Activated T-cell treated with anti-CD3 and anti-CD28 coated beads for 4 hours (primary cell): ENCODE measurements at regions not wholly inside any gene's neighbourhood (a gene's known extent, or its start where the extent isn't known, plus 50 kb on each side); places are given as distances from the start of the nearest gene placed in this dataset.

Experiments used
- DNase-seq: peaks from one replicate; pipeline ENCODE4 v3.0.0-alpha.2; 2020

DNA sequence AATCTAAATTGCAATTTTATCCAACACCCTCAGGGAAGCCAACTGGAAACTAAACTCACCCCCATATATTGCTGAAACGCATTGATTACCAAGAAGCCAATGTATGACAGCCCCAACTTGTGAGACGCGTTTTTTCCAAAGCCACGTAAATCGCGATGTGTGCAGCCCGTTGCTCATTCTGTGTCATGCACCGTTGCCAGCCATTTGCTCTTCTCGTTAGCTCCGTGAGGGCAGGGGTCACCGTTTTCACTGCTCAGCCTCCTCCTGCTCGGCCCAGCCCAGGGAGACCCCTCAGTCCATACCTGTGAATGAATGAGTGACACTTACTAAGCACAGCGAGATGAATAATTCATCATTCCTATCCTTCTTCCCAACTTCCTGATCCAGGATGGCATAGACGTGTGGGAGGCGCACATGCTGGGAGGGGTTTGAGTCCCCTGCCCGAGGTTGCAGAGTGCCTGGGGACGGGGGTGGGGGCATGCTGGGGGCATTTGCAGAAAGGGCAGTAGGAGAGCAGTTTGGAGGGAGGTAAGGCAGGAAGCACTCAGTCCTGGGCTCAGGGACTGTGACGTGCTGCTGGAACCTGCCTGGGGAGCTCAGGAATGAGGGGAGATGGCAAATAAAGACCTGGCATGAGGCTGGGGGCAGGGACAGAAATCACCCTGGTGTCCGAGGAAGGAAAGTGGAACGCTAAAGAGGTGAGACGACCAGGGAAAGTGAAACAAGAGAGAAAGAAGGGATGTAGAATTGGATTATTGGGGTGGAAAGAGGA, 104.2 kb upstream of the SDK1 start:
- no peak for DNase-seq

DNA sequence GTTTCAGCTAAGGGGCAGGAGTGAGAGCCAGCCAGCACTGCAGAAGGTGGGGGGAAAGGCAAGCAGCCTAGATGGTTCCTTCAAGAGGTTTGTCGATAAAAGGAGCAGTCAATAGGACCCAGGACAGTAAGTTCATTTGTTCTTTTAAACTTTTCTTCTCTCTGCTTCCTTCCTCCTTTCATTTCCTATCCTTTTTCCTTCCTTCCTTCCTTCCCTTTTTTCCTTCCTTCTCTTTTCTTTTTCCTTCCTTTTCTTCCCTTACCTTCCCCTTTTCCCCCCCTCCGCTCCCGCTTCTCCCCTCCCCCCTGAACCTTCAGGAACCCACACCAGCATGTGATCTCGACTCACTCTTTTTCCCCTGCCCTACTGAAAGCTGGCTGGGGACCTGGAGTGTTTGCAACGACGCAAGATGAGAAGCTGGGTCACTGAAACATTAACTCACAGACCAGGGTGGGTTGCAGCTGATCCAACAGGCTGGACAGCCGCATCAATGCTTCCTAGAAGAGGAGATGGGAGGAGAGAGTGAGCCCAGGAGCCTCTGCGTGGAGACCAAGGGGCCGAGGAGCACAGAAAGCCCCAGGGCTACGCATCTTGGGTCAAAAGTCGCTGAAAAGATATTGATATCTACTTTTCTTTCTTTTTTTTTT, 103.4 kb upstream of the SDK1 start:
- no peak for DNase-seq

DNA sequence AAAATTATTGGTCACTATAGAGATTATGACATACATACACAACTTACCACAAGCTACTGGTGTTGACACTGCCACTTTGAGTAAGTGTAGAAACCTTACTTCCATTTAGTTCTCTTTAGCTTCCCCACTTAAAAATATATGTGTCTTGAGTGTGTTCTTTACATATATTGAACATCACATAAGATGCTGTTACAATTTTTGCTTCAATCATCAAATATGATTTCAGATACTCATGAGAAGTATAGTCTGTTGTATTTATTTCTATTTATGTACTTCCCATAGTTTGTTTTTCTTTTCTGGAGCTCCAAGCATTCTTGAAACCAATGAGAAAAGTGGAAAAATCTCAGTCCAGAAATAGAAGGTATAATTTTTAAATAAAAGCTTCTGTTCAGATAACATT, 102.7 kb upstream of the SDK1 start:
- DNase-seq = no peak

DNA sequence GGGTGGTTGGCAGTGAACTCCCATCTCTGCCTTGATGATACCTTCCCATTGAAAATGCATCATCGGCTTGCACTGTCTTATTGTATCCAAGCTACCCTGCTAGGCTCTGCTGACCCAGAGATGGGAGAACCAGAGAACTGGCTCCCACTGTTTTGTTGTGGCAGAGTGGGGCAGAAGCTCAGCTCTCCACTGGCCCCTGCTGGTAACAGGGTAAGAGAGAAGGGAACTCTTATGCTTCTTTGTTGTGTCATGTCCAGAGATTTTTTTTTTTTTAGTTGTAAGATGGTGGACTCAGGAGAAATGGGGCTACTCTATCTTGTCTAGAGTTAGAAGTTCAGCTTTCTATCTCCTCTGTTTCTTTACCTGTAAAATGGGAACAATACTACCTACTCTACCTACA, 100.5 kb upstream of the SDK1 start:
- no peak for DNase-seq

DNA sequence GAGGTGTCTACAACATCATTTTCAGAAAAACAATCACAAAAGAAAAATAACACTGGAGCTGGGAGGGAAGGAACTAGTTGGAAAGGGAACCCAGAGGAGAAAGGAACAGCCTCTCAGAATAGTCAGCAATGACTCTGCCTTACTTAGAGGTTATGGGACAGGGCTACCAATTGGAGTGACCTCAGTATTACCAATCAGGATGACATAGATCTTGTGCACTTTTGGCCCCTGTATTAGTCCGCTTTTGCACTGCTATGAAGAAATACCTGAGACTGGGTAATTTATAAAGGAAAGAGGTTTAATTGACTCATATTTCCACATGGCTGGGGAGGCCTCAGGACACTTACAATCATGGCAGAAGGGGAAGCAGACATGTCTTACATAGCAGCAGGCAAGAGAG, 99.7 kb upstream of the SDK1 start:
- DNase-seq = no peak

DNA sequence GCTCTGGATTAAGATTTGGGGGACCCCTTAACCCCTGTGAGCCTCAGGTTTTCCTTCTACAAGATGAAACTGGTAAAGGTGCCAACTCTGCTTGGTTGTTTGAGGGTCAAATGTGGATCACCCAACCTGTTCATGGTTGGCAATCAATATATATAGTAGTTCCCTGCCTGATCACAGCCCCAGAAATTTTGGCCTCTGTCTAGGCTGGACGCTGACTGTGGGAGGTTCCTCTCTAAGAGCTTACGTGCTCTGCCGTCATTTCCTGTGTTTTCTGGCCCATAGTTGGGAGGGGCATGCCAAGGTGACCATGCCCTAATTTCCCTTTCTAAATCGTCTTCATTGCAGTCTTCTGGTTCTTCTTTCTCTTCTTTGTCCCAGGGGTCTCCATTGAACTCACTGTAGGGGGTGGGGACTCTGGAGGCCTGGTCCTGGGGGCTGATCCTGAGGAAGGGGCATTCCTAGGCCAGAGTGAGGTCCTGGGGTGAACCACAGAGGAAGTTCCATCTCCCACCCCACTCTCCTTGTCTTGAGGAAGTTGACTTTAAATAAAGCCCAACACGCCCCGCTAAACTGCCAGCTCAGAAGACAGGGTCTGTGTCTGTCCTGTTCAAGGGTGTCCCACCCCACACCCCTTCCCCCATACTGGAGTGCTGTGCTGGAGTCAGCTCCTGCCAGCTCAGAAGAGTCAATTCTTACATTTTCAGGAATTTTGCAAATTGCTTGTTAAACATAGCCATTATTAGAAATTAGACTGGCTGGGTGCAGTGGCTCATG, 98.9 kb upstream of the SDK1 start:
- no peak for DNase-seq

DNA sequence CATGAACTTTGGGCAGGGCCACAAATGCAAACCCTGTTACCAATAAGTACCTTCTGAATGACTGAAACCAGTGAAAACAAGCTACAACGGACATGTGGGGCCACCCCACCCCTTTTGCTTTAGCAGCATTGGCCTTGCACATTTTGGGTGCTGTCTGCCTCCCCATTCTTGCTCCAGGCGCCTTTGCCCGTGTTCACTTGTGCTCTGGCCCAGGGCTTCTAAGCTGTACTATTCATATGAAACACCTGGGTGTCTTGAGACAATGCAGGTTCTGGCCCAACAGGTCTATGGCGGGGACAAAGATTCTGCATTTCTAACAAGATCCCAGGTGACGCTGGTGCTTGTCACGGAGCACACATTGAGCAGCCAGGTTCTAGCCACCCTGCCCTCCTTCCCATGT, 96.5 kb upstream of the SDK1 start:
- DNase-seq = no peak

DNA sequence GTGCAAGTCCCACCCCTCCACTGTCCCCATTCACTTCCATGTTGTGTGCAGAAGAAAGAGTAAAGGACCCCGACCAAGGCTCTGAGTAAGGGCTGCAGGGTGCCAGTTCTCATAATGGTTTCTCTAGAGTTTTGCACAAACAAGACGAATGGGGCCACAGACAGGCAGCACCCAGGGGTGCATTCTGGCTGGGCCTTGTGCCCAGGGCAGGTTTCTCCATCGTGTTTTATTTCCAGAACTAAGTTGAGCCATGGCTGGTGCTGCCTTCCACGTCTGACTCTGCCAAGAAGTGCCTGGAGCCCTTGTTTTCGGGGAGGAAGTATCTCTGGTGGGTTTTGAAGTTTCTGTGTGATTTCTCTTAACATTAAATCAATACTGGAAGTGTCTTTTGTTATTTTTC, 95.0 kb upstream of the SDK1 start:
- no peak for DNase-seq

DNA sequence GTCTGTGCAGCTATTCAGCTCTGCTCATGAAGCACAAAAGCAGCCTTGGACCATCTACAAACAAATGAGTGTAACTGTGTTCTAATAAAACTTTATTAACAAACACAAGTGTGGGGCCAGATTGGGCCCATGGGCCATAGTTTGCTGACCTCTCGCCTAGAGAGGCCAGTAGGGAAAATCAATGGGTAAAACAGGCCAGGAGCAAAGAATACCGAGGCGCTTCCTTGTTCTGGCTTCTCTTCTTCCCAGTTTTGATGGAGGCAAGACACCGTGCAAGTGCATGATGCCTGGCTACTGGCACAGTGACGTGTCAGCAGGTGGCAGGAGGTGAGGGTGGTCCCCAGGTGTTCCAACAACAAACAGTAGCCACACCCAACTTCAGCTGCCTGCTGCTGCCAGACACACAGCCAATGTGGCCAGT, 94.3 kb upstream of the SDK1 start:
- DNase-seq = no peak

DNA sequence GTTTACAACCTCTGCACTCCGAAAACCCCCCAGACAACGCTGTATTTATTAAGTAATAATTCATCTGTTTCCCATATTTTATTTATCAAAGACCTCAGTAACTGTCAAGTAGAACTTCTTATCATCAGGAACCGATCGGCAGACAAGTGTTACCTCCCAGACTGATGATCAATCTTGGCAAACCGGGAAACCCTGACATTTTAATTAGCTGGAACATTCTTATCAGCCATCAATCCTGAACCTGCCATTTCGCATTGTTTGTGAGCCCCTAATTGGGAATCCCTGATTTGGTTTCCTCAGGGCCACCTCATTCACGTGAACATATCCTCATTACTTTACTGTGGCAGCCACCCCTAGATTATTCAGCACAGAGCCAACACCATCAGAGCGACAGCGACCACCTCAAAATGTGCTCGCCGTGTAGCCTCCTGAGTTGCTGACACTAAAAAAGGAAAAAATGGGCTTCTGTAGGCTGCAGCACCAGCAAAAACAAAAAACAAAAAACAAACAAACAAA, 93.6 kb upstream of the SDK1 start:
- DNase-seq = no peak

DNA sequence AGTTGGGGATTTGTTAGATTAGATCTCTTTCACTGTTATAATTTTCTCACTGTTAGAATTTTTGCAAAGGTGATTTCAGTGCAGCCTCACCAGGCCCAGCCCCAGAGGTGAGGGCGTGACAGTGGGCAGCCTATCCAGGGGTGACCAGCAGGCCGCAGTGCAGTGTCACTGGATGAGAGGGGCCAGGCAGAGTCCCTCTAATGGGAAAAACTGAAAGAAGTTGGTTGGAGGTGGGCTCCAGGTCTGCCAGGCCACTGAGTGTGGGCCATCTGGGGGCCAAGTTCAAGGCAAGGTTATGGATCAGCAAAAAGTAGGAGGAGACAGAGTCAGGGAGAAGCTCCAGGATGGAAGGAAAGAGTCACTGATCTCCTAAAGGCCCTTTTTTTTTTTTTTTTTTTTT, 90.5 kb upstream of the SDK1 start:
- no peak for DNase-seq

DNA sequence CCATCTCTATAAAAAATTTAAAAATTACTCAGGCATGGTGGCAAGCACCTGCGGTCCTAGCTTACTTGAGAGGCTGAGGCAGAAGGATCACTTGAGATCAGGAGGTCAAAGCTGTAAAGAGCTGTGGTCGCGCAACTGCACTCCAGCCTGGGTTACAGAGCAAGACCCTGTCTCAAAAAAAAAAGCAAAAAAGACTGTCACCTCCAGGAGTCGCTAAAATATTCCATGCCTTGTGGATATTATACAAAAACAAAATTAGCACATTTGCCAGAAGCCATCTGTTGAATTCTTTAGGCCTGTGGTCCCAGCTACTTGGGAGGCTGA, 87.0 kb upstream of the SDK1 start:
- no peak for DNase-seq

DNA sequence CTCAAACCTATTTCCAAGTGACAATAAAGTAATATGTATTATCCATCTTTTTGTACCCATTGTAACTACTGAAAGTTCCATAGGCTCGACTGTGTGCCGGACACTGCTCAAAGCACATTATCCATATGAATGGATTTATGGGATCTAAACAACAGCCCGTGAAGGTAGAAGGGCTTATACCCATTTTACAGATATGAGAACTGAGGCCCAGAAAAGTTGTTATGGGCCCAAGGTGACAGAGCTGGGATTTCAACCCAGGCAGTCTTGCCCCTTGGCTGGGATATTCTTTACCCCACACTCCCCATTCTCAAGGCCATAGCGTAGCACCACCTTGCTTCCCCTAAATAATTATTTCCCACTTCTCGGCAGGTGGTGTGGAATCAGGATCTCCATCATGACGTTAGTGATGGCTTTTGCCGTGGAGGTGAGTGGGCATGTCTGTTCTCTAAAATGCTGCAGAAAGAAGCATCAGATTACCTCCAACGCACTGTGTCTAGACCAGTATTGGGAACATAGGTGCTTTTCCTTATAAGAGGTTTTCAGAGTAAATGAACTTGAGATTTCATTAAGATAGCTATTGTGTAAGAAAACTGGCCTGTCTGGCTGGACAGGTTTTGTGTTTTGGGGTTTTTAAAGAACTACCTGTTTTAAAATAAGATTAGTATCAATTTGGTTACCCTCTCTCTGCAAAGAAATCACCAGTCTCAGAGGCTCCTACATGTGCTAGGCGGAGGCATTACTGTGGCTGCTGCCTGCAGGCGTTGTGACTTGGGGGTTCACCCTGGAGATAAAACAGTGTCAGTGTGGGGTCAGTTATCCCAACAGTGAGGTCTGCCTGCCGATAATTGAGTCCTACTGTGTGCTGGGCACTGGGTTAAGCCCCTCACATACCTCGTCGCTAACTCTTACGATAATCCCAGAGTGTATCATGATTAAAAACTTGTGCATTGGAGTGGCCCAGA, 85.1 kb upstream of the SDK1 start:
- DNase-seq = no peak

DNA sequence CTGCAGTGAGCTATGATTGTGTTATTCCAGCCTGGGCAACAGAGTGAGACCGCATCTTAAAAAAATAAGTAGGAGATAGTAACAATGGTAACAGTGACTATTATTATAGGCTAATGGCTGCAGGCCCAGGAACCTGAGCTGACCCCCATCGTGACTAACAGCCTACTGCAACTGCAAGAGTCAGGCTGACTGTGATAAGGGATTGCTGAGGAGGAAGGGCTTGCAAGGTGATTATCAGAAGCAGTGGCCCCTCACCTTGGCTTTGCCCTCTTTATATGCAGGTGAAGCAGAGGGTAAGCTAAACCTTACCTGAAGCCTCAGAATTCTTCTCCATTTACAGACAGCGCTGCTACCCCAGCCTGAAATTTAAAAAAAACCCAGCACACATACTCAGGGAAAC, 83.9 kb upstream of the SDK1 start:
- no peak for DNase-seq

DNA sequence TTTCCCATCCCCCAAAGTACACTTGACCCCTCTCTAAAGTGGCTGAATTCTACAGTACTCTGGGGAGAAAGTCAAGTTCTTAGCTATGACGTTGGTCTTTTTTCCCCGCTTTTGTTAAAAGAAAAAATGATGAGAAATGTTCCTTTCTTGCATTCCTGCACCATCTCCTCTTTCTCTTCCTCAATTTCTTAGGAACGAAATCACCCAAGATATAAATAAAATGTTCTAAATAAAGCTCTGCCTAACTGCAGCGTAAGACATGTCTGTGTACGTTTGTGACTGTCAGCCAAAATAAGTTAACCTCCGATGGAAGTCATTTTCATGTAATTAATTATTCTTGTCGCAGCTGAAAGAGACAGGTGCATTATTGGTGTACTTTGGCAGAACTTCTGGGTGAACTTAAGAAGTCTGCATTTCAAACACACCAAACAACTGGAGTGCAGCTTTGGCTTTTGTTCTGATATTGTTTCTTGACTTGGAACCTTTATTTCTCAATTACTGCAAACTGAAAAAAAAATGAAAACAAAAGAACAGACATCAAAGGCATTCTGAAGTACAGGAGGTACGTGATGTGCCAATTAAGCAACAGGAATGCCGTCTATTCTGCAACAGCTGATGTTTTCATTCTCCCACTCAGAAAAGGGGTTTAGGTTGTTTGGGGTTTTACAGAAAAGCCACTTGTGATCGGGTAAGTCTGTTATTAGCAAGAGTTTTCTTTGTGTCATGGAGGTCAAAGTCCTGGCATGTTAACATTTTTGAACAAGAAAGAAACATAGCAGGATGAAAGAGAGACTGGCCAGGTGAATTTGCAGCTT, 82.4 kb upstream of the SDK1 start:
- no peak for DNase-seq

DNA sequence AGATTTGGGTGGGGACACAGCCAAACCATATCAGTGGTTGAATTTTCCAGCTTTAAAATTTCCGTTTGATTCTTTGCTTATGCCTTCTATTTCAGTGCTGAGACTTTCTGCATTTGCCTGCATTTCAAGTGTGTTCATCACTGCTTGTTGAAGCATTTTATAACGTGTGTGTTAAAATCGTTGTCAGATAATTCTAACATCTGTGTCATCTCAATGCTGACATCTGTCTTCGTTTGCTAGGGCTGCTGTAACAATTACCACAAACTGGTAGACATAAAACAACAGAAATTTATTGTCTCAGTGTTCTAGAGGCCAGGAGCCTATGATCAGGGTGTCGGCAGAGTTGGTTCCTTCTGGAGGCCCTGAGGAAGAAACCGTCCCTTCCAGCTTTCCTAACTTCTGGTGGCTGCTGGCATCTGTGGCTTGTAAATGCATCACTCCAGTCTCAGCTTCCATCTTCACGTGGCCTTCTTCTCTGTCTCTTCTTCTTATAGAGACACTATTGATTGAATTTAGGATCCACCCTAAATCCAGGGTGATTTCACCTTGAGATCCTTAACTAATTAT, 71.1 kb upstream of the SDK1 start:
- no peak for DNase-seq

DNA sequence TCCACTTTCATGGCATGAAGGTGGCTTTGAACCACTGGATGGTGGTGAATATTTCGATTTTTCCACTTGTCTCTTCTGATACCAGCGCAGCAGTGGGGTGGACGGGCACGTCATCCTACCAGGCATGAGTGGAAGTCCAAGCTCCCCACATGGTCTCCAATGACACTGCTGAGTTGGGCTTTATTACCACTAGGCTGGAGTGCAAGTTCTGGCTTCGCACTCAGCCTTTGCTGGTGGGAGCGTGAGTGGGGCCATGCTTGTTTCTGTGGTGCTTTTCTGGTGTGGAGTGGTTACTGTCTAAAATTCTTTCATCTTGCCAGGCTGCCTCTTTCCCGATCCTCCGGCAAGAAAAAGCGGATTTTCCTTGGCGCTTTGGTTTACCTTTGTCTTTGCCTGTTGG, 70.1 kb upstream of the SDK1 start:
- no peak for DNase-seq

DNA sequence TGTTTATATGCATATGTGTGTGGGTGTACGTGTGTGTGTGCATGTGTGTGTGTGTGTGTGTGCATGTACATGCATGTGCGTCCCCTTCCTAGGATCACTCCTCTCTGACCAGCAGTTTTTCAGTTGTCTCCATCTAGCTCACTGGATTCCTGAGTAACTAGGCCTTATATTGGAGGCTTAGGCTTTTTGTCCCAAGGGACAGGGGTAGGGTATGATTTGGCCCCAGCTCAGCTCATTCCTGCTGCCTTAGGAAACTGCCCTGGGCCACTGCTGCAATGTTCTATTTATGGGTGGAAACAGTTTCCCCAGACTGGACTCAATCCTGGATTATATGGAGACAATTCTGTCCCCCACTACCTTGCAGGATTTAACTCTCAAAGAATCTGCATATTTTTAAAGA, 68.8 kb upstream of the SDK1 start:
- no peak for DNase-seq

DNA sequence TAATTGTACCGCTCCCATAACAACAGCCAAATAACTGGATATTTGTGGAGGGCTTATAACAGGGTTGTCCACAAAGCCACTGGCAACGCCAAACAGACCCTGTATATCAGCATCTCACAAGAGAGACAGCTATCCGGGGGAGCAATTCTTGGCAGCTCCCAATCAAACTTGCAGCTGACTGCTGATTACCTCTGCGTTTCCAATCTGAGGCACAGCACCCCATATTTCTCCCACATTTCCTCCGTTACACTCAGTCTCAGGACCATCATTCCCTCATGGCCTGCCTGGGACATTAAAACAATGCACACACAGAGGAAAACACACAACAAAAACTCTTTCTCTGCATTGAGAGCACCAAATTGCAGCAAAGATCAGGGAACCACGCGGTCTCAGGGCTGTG, 67.8 kb upstream of the SDK1 start:
- DNase-seq = no peak

DNA sequence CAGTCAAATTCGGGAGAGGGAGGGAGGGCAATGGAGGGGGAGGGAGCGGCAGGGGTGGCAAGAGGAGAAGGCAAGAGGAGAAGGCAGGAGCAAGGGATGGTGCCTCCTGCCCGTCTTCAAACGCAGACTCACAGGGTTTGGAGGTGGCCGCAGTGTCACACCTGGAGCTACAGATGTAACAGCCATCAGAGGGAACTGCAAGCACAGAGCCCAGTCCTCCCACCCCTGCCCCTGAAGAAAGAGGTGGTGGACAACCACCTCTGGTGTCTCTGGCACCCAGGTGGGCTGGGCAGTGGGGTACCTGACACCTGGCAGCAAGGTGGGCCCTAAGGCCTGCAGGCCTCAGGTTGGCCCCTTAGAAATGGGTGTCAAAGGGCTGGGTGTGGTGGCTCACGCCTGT, 67.0 kb upstream of the SDK1 start:
- no peak for DNase-seq

DNA sequence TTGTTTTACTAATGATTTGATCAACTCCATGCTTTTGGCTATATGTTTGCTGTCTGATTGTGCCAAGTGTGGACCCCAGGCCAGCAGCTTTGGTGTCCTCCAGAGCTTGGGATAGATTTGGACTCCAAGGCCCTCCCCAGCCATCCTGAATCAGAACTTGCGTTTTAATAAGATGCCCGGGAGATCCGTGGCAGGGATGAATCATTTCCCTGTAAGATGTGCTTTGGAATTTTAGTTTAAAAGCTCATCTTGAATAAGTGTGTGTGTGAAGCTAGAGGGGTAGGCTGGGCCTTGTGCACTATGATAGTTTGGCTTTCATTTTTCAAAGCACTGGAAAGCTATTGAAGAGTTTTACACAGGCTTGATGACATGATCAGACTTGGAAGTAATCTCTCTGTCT, 66.2 kb upstream of the SDK1 start:
- DNase-seq = no peak

DNA sequence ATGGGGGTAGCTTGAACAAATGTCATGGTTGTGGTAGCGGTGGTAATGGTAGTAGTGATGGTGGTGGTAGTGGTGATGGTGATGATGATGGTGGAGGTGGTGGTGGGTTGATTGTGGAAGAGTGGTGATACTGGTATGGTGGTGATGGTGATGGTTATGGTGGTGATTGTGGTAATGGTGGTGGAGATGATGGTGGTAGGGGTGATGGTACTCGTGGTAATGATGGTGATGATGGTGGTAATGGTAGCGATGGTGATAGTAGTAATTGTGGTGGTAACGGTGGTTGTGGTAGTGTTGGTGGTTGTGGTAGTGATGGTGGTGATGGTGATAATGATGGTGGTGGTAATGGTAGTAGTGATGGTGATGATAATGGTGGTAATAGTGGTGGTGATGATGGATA, 65.7 kb upstream of the SDK1 start:
- no peak for DNase-seq
